ENCODE measurements at regions not wholly inside any gene's neighbourhood (a gene's known extent, or its start where the extent isn't known, plus 50 kb on each side); places are given as distances from the start of the nearest gene placed in this dataset.

DNA sequence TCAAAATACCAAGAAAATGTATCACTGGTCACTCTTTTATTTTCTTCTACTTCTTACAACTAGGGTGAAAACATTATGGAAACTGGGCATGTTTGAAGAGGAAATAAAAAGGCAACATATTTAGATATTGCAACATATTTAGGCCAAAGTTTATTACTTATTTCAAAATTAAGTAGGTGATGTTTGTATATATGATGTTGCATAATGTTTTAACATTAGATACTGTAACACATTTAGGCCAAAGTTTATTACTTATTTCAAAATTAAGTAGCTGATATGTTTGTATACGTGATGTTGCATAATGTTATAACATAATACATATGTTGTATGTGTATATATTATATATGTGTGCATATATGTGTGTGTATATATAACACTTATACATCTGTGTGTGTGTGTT, 451.3 kb downstream of the LIG4 start:
- TF ChIP-seq CTCF (IDR thresholded peaks at IDR 0.05; ENCODE audit: control extremely low read depth, extremely low read depth, low read depth, missing control alignments), result no peak
- ChIA-PET POLR2A (no interaction called here), CTCF (interaction anchor here (1.4 kb wide), 2 partner anchors 10 to 12 kb away, joined by 4 to 5 read pairs; no protein-coding TSS in a partner anchor)
- DNase-seq (ENCODE audit: extremely low spot score), result no peak

- DNase-seq (ENCODE audit: extremely low spot score), result no peak
- CTCF ChIA-PET, result no interaction called here
- POLR2A ChIA-PET, result no interaction called here
- no peak for TF ChIP-seq CTCF (IDR thresholded peaks at IDR 0.05; ENCODE audit: control extremely low read depth, extremely low read depth, low read depth, missing control alignments)
These were observed 461.6 kb downstream of the LIG4 start for GRCh38 chr13:107753748-107754147.

DNA sequence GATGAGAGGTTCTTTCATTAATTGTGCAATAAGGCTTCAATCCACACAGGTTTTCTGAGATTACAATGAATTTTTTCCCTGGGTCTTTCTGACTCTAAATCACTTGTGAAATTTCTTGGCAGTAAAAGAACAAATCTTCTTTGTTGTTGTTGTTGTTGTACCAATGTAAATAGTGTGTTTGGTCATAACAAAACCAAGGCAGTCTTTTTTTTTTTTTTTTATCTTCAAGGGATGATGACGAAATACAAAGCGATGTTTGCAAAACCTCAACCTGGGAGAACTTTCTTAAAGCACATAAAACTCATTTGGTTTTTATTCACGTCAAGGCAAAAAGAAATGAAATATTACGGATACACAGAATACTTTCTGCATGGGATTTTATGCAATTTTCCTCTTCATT, 462.0 kb downstream of the LIG4 start:
- no peak for TF ChIP-seq CTCF (IDR thresholded peaks at IDR 0.05; ENCODE audit: control extremely low read depth, extremely low read depth, low read depth, missing control alignments)

GRCh38 chr13:107743983-107744382, 471.4 kb downstream of the LIG4 start:
- ChIA-PET CTCF (no interaction called here), POLR2A (no interaction called here)
- no peak for DNase-seq (ENCODE audit: extremely low spot score)
- TF ChIP-seq CTCF (IDR thresholded peaks at IDR 0.05; ENCODE audit: control extremely low read depth, extremely low read depth, low read depth, missing control alignments), result no peak

More for the DNA sequence above, 462.0 kb downstream of the LIG4 start:
- no peak for DNase-seq (ENCODE audit: extremely low spot score)
- ChIA-PET CTCF (no interaction called here), POLR2A (no interaction called here)

- ChIA-PET POLR2A (no interaction called here), CTCF (interaction anchor here (1.2 kb wide), 1 partner anchor 27 kb away, joined by 3 read pairs; no protein-coding TSS in a partner anchor)
- TF ChIP-seq CTCF (IDR thresholded peaks at IDR 0.05; ENCODE audit: control extremely low read depth, extremely low read depth, low read depth, missing control alignments), result no peak
- DNase-seq (ENCODE audit: extremely low spot score), result no peak
These were observed 471.8 kb downstream of the LIG4 start for GRCh38 chr13:107743526-107743925.

GRCh38 chr13:107743100-107743499, 472.2 kb downstream of the LIG4 start:
- TF ChIP-seq CTCF (IDR thresholded peaks at IDR 0.05; ENCODE audit: control extremely low read depth, extremely low read depth, low read depth, missing control alignments), result no peak
- CTCF ChIA-PET, result interaction anchor here (1.2 kb wide), 1 partner anchor 27 kb away, joined by 3 read pairs; no protein-coding TSS in a partner anchor
- DNase-seq (ENCODE audit: extremely low spot score), result no peak
- POLR2A ChIA-PET, result no interaction called here

GRCh38 chr13:107742544-107742943, 472.8 kb downstream of the LIG4 start:
- ChIA-PET CTCF (interaction anchor here (1.2 kb wide), 1 partner anchor 28 kb away, joined by 3 read pairs; no protein-coding TSS in a partner anchor), POLR2A (no interaction called here)
- no peak for TF ChIP-seq CTCF (IDR thresholded peaks at IDR 0.05; ENCODE audit: control extremely low read depth, extremely low read depth, low read depth, missing control alignments)
- DNase-seq (ENCODE audit: extremely low spot score), result no peak
